A549 (cell line): ENCODE measurements at regions not wholly inside any gene's neighbourhood (a gene's known extent, or its start where the extent isn't known, plus 50 kb on each side); places are given as distances from the start of the nearest gene placed in this dataset.

Source experiments
- CEBPB ChIP-seq, 2 experiments: fragments of >200 bp in 1 of 2; sonication (Bioruptor Twin) in 1 of 2; formaldehyde crosslinking in 1 of 2; IDR thresholded peaks; 2 replicates each; pipeline ENCODE4 v1.6.1; 2012 to 2016
- CTCF ChIP-seq: fragments of >200 bp; sonication (Bioruptor Twin); formaldehyde crosslinking; IDR thresholded peaks from 3 replicates; pipeline ENCODE4 v1.5.1; 2016
- KDM5A ChIP-seq: fragments of 200-600 bp; sonication (generic); IDR thresholded peaks from 2 replicates; pipeline ENCODE4 v1.6.1; 2016; ENCODE audit warnings: antibody characterized with exemption, mild to moderate bottlenecking
- PBX3 ChIP-seq: IDR thresholded peaks from 2 replicates; pipeline ENCODE4 v1.6.1; 2012
- POLR2A ChIP-seq: IDR thresholded peaks from 2 replicates; pipeline ENCODE4 v1.6.1; 2012; ENCODE audit warnings: mild to moderate bottlenecking, low read length
- RAD21 ChIP-seq, 2 experiments: fragments of >200 bp in 1 of 2; sonication (Bioruptor Twin) in 1 of 2; formaldehyde crosslinking in 1 of 2; IDR thresholded peaks in 1 of 2; conservative IDR thresholded peaks in 1 of 2; 2 replicates in 1 of 2; 3 replicates in 1 of 2; pipeline ENCODE4 v1.6.1; 2012 to 2018; ENCODE audit warnings: inconsistent platforms in 1 of 2
- RCOR1 ChIP-seq: fragments of 150-350 bp; IDR thresholded peaks from 2 replicates; pipeline ENCODE4 v1.6.1; 2014; ENCODE audit warnings: antibody characterized with exemption, low read length, low read depth
- RNF2 ChIP-seq: fragments of 200-600 bp; sonication (generic); IDR thresholded peaks from 2 replicates; pipeline ENCODE4 v1.6.1; 2016; ENCODE audit warnings: low read depth, mild to moderate bottlenecking, antibody characterized with exemption, moderate library complexity, borderline replicate concordance
- SREBF2 ChIP-seq: fragments of 450-650 bp; IDR thresholded peaks from 2 replicates; pipeline ENCODE4 v1.6.1; 2014; ENCODE audit warnings: mild to moderate bottlenecking, moderate library complexity
- USF2 ChIP-seq: fragments of 450-650 bp; IDR thresholded peaks from 2 replicates; pipeline ENCODE4 v1.6.1; 2014; ENCODE audit warnings: antibody characterized with exemption

- TF ChIP-seq KDM5A (no peak), CTCF (no peak), CEBPB (IDR thresholded peaks at IDR 0.05) (no peak), POLR2A (no peak), RNF2 (no peak), SREBF2 (no peak), RAD21 (conservative IDR thresholded peaks at IDR 0.05 in 1 of 2, IDR thresholded peaks at IDR 0.05 in 1 of 2) (no peak), RCOR1 (no peak), PBX3 (no peak), USF2 (no peak)
Measured at GRCh38 chr2:236744716-236745115, 175.1 kb downstream of the ACKR3 start.
